ENCODE measurements at regions not wholly inside any gene's neighbourhood (a gene's known extent, or its start where the extent isn't known, plus 50 kb on each side); places are given as distances from the start of the nearest gene placed in this dataset.

DNA sequence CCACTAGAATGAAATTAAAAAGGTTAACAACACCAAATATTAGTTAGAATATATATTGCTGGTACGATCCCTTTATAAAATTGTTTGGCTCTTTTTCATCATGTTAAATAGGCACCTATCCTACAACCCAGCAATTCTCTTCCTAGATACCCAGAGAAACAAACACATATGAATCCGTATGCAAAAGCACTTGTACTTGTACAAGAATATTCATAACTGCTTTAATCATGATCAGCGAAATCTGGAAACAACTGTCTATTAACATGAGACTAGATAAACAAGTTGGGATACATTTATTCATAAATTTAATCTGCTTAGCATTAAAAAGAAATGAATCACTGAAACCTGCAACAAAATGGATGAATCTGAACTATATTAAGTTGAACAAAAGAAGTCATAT is 113.7 kb upstream of the MAP1B start:
- no peak for TF ChIP-seq POLR2A (IDR thresholded peaks at IDR 0.05)
- TF ChIP-seq, protein P1, sequence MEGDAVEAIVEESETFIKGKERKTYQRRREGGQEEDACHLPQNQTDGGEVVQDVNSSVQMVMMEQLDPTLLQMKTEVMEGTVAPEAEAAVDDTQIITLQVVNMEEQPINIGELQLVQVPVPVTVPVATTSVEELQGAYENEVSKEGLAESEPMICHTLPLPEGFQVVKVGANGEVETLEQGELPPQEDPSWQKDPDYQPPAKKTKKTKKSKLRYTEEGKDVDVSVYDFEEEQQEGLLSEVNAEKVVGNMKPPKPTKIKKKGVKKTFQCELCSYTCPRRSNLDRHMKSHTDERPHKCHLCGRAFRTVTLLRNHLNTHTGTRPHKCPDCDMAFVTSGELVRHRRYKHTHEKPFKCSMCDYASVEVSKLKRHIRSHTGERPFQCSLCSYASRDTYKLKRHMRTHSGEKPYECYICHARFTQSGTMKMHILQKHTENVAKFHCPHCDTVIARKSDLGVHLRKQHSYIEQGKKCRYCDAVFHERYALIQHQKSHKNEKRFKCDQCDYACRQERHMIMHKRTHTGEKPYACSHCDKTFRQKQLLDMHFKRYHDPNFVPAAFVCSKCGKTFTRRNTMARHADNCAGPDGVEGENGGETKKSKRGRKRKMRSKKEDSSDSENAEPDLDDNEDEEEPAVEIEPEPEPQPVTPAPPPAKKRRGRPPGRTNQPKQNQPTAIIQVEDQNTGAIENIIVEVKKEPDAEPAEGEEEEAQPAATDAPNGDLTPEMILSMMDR (IDR thresholded peaks at IDR 0.05) = no peak

All from testis (tissue), 2 donors.